ENCODE measurements at regions not wholly inside any gene's neighbourhood (a gene's known extent, or its start where the extent isn't known, plus 50 kb on each side); places are given as distances from the start of the nearest gene placed in this dataset.

GRCh38 chr18:79610461-79611039 lies 69.1 kb upstream of the CTDP1 start:
- no peak for DNase-seq (ENCODE audit: low spot score)

- no peak for DNase-seq (ENCODE audit: low spot score)
Measured at GRCh38 chr18:79611040-79611681, 68.4 kb upstream of the CTDP1 start.

GRCh38 chr18:79612291-79613108 lies 67.1 kb upstream of the CTDP1 start:
- DNase-seq (ENCODE audit: low spot score) = no peak

GRCh38 chr18:79613186-79613931 lies 66.2 kb upstream of the CTDP1 start:
- no peak for DNase-seq (ENCODE audit: low spot score)

- no peak for DNase-seq (ENCODE audit: low spot score)
Measured at GRCh38 chr18:79614211-79614955, 65.2 kb upstream of the CTDP1 start.

GRCh38 chr18:79615091-79615490 lies 64.5 kb upstream of the CTDP1 start:
- DNase-seq (ENCODE audit: low spot score) = no peak

- no peak for DNase-seq (ENCODE audit: low spot score)
Measured at GRCh38 chr18:79615586-79615985, 64.0 kb upstream of the CTDP1 start.

- no peak for DNase-seq (ENCODE audit: low spot score)
Measured at GRCh38 chr18:79616651-79617510, 62.7 kb upstream of the CTDP1 start.

GRCh38 chr18:79617511-79618500 lies 61.8 kb upstream of the CTDP1 start:
- no peak for DNase-seq (ENCODE audit: low spot score)

- DNase-seq (ENCODE audit: low spot score) = no peak
Measured at GRCh38 chr18:79620576-79621165, 58.9 kb upstream of the CTDP1 start.

GRCh38 chr18:79621501-79621900 lies 58.1 kb upstream of the CTDP1 start:
- no peak for DNase-seq (ENCODE audit: low spot score)

- no peak for DNase-seq (ENCODE audit: low spot score)
Measured at GRCh38 chr18:79622004-79622403, 57.6 kb upstream of the CTDP1 start.

GRCh38 chr18:79624356-79625170 lies 55.0 kb upstream of the CTDP1 start:
- DNase-seq (ENCODE audit: low spot score) = no peak

- DNase-seq (ENCODE audit: low spot score) = peak; percentile 11
Measured at GRCh38 chr18:79625195-79625923, 54.2 kb upstream of the CTDP1 start.

GRCh38 chr18:79625924-79626561 lies 53.6 kb upstream of the CTDP1 start:
- no peak for DNase-seq (ENCODE audit: low spot score)

- no peak for DNase-seq (ENCODE audit: low spot score)
Measured at GRCh38 chr18:79626905-79627749, 52.5 kb upstream of the CTDP1 start.

Data from CD4-positive, alpha-beta T cell treated with Interleukin-15 for 4 hours (primary cell).